ENCODE measurements at regions not wholly inside any gene's neighbourhood (a gene's known extent, or its start where the extent isn't known, plus 50 kb on each side); places are given as distances from the start of the nearest gene placed in this dataset.

GRCh38 chr6:99181174-99181573, 168.3 kb downstream of the FAXC start:
- Histone ChIP-seq H3K4me3 (ENCODE audit: low read length) (no peak overlapping the region), H4K20me1 (ENCODE audit: insufficient read depth) (no peaks in the 10 kb centered on the region), H3K36me3 (ENCODE audit: insufficient read depth, low read length) (no peaks in the 10 kb centered on the region), H3K9ac (ENCODE audit: low read length) (no peak overlapping the region), H3F3A (ENCODE audit: insufficient read depth, low read length, poor library complexity, severe bottlenecking) (no peaks in the 10 kb centered on the region), H3K27ac (ENCODE audit: low read length) (no peak overlapping the region), H3K9me2 (ENCODE audit: insufficient read depth, low read length) (no peaks in the 10 kb centered on the region), H3K79me2 (replicated peaks; ENCODE audit: insufficient read depth, low read length) (no peaks in the 10 kb centered on the region), H2AFZ (ENCODE audit: low read depth, low read length) (no peak overlapping the region), H3K4me2 (ENCODE audit: low read length) (no peak overlapping the region), H3K27me3 (ENCODE audit: insufficient read depth, low read depth, low read length) (no peaks in the 10 kb centered on the region), H3K9me3 (ENCODE audit: low read length) (no peaks in the 10 kb centered on the region)
- TF ChIP-seq TAF1 (IDR thresholded peaks at IDR 0.05; ENCODE audit: low read depth): no peak
- TF ChIP-seq, protein P1, sequence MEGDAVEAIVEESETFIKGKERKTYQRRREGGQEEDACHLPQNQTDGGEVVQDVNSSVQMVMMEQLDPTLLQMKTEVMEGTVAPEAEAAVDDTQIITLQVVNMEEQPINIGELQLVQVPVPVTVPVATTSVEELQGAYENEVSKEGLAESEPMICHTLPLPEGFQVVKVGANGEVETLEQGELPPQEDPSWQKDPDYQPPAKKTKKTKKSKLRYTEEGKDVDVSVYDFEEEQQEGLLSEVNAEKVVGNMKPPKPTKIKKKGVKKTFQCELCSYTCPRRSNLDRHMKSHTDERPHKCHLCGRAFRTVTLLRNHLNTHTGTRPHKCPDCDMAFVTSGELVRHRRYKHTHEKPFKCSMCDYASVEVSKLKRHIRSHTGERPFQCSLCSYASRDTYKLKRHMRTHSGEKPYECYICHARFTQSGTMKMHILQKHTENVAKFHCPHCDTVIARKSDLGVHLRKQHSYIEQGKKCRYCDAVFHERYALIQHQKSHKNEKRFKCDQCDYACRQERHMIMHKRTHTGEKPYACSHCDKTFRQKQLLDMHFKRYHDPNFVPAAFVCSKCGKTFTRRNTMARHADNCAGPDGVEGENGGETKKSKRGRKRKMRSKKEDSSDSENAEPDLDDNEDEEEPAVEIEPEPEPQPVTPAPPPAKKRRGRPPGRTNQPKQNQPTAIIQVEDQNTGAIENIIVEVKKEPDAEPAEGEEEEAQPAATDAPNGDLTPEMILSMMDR (IDR thresholded peaks at IDR 0.05; ENCODE audit: poor library complexity, severe bottlenecking): no peak
- TF ChIP-seq POLR2AphosphoS5 (IDR thresholded peaks at IDR 0.05): no peak
- no peak for TF ChIP-seq REST (IDR thresholded peaks at IDR 0.05; ENCODE audit: borderline replicate concordance)
- no peak for TF ChIP-seq SMC3 (conservative IDR thresholded peaks at IDR 0.05; ENCODE audit: poor library complexity)
- TF ChIP-seq EP300 (conservative IDR thresholded peaks at IDR 0.05; ENCODE audit: poor library complexity, severe bottlenecking): no peak

- no peaks in the 10 kb centered on the region for H3K9me2 ChIP-seq (ENCODE audit: insufficient read depth, low read length)
- no peaks in the 10 kb centered on the region for H3K79me2 ChIP-seq (replicated peaks; ENCODE audit: insufficient read depth, low read length)
- TF ChIP-seq RAD21 (conservative IDR thresholded peaks at IDR 0.05) (no peak), POLR2AphosphoS5 (IDR thresholded peaks at IDR 0.05) (no peak), SMC3 (conservative IDR thresholded peaks at IDR 0.05; ENCODE audit: poor library complexity) (no peak), EZH2 (IDR thresholded peaks at IDR 0.05; ENCODE audit: borderline replicate concordance, insufficient read depth, low read length, poor library complexity, severe bottlenecking) (no peak), REST (IDR thresholded peaks at IDR 0.05; ENCODE audit: borderline replicate concordance) (no peak)
- TF ChIP-seq, protein P1 (IDR thresholded peaks at IDR 0.05; ENCODE audit: poor library complexity, severe bottlenecking): no peak
- no peak overlapping the region for H3K9ac ChIP-seq (ENCODE audit: low read length)
- no peak overlapping the region for H3K27ac ChIP-seq (ENCODE audit: low read length)
- H3K4me3 ChIP-seq (ENCODE audit: low read length): no peak overlapping the region
- no peaks in the 10 kb centered on the region for H3F3A ChIP-seq (ENCODE audit: insufficient read depth, low read length, poor library complexity, severe bottlenecking)
- H3K4me2 ChIP-seq (ENCODE audit: low read length): no peak overlapping the region
- H3K27me3 ChIP-seq (ENCODE audit: insufficient read depth, low read depth, low read length): no peaks in the 10 kb centered on the region
- no peaks in the 10 kb centered on the region for H4K20me1 ChIP-seq (ENCODE audit: insufficient read depth)
- no peaks in the 10 kb centered on the region for H3K9me3 ChIP-seq (ENCODE audit: low read length)
- H2AFZ ChIP-seq (ENCODE audit: low read depth, low read length): no peak overlapping the region
- H3K36me3 ChIP-seq (ENCODE audit: insufficient read depth, low read length): no peaks in the 10 kb centered on the region
Measured at GRCh38 chr6:99178168-99178567, 171.3 kb downstream of the FAXC start.
